ENCODE measurements at regions not wholly inside any gene's neighbourhood (a gene's known extent, or its start where the extent isn't known, plus 50 kb on each side); places are given as distances from the start of the nearest gene placed in this dataset.

- TF ChIP-seq CTCF (IDR thresholded peaks at IDR 0.05; ENCODE audit: poor library complexity) (peak; percentile 49), EZH2 (IDR thresholded peaks at IDR 0.05; ENCODE audit: borderline replicate concordance) (no peak), EZH2phosphoT487 (IDR thresholded peaks at IDR 0.05; ENCODE audit: low read depth, severe bottlenecking, unreplicated experiment) (no peak)
Observed at GRCh38 chr3:152961323-152961722, 126.4 kb downstream of the P2RY1 start.
